Endodermal cell (in vitro differentiated cells): ENCODE measurements at regions not wholly inside any gene's neighbourhood (a gene's known extent, or its start where the extent isn't known, plus 50 kb on each side); places are given as distances from the start of the nearest gene placed in this dataset.

ENCODE experiments used
- DNase-seq: peaks from one replicate; pipeline ENCODE4 v3.0.0-alpha.2; 2017
- H3K27ac ChIP-seq: 2 replicates; pipeline ENCODE4 v1.5.1; 2013; ENCODE audit warnings: mild to moderate bottlenecking, low read depth, low read length, moderate library complexity
- H3K27me3 ChIP-seq: 2 replicates; pipeline ENCODE4 v1.6.1; 2013; ENCODE audit warnings: mild to moderate bottlenecking, low read length, moderate library complexity; ENCODE audit not compliant: insufficient read depth, control insufficient read depth, poor library complexity, severe bottlenecking
- H3K36me3 ChIP-seq: 2 replicates; pipeline ENCODE4 v1.7.0; 2013; ENCODE audit warnings: mild to moderate bottlenecking, low read length, moderate library complexity; ENCODE audit not compliant: control insufficient read depth, insufficient read depth
- H3K4me1 ChIP-seq: one replicate; pipeline ENCODE4 v1.7.0; 2013; ENCODE audit warnings: low read length; ENCODE audit not compliant: control insufficient read depth, insufficient read depth
- H3K4me3 ChIP-seq: 2 replicates; pipeline ENCODE4 v1.5.1; 2013; ENCODE audit warnings: mild to moderate bottlenecking, low read length, moderate library complexity
- H3K9ac ChIP-seq: 2 replicates; pipeline ENCODE4 v1.6.1; 2013; ENCODE audit warnings: mild to moderate bottlenecking, low read length, moderate library complexity; ENCODE audit not compliant: poor library complexity, severe bottlenecking; ENCODE audit errors: extremely low read depth
- H3K9me3 ChIP-seq: 2 replicates; pipeline ENCODE4 v1.6.1; 2013; ENCODE audit warnings: mild to moderate bottlenecking, low read length, moderate library complexity; ENCODE audit not compliant: control insufficient read depth
- H3K27ac Mint-ChIP-seq: 2 replicates; pipeline ENCODE4 v1.8.0; 2020; ENCODE audit warnings: mixed read lengths
- H3K27me3 Mint-ChIP-seq: 2 replicates; pipeline ENCODE4 v1.8.0; 2021; ENCODE audit warnings: mild to moderate bottlenecking, mixed read lengths; ENCODE audit not compliant: insufficient read depth
- H3K36me3 Mint-ChIP-seq: 2 replicates; pipeline ENCODE4 v1.8.0; 2020; ENCODE audit warnings: low read depth, mixed read lengths
- H3K4me1 Mint-ChIP-seq: 2 replicates; pipeline ENCODE4 v1.8.0; 2020; ENCODE audit warnings: mixed read lengths
- H3K4me3 Mint-ChIP-seq: 2 replicates; pipeline ENCODE4 v1.8.0; 2020; ENCODE audit warnings: mild to moderate bottlenecking, moderate library complexity, mixed read lengths
- H3K9me3 Mint-ChIP-seq: 2 replicates; pipeline ENCODE4 v1.8.0; 2020; ENCODE audit warnings: mild to moderate bottlenecking, mixed read lengths
- CTCF ChIP-seq: fragments of 200-600 bp; sonication (generic); conservative IDR thresholded peaks from 2 replicates; pipeline ENCODE4 v1.5.0; 2021; ENCODE audit warnings: antibody characterized with exemption, mild to moderate bottlenecking
- WGBS, 2 experiments: methylation state at CpG; one replicate each; pipeline versions ENCODE4 v1.1.5 to v1.1.7; 2013; ENCODE audit warnings: missing lambda C conversion rate in 2 of 2, mixed read lengths in 1 of 2; ENCODE audit not compliant: insufficient coverage in 1 of 2, insufficient read length in 1 of 2; 5-methylcytosine and 5-hydroxymethylcytosine counted together

- Mint-ChIP-seq H3K9me3 (peaks cover 16% of the 10 kb centered on the region), H3K27me3 (peaks cover 2% of the 10 kb centered on the region), H3K4me3 (no peak overlapping the region), H3K36me3 (peaks cover 4% of the 10 kb centered on the region), H3K27ac (no peak overlapping the region), H3K4me1 (peaks cover 16% of the 10 kb centered on the region)
- DNase-seq, result no peak
- Histone ChIP-seq H3K36me3 (no peaks in the 10 kb centered on the region), H3K9me3 (peaks cover 22% of the 10 kb centered on the region), H3K4me1 (no peaks in the 10 kb centered on the region), H3K4me3 (no peak overlapping the region), H3K27ac (no peak overlapping the region), H3K9ac (no peak overlapping the region), H3K27me3 (no peaks in the 10 kb centered on the region)
- 90 to 92% methylated on average over 6 to 9 of the region's 9 CpGs for WGBS, 2 experiments
- TF ChIP-seq CTCF, result no peak
Observed at GRCh38 chr17:71302721-71303549, 817.9 kb upstream of the SOX9 start.

GRCh38 chr17:71304498-71305158, 816.2 kb upstream of the SOX9 start:
- TF ChIP-seq CTCF, result peak; percentile 63
- H3K27me3 Mint-ChIP-seq, result peaks cover 2% of the 10 kb centered on the region
- Histone ChIP-seq H3K9ac (no peak overlapping the region), H3K4me1 (no peaks in the 10 kb centered on the region), H3K36me3 (no peaks in the 10 kb centered on the region), H3K4me3 (no peak overlapping the region), H3K27ac (no peak overlapping the region), H3K27me3 (no peaks in the 10 kb centered on the region), H3K9me3 (peaks cover 22% of the 10 kb centered on the region)
- H3K9me3 Mint-ChIP-seq, result peaks cover 16% of the 10 kb centered on the region
- DNase-seq, result peak; percentile 85
- no peak overlapping the region for H3K4me3 Mint-ChIP-seq
- peaks cover 15% of the 10 kb centered on the region for H3K4me1 Mint-ChIP-seq
- 88% methylated on average over 5 of the region's 5 CpGs; no CpG with 5 or more reads in 1 of the 2 experiments for WGBS, 2 experiments
- H3K36me3 Mint-ChIP-seq, result peaks cover 4% of the 10 kb centered on the region
- H3K27ac Mint-ChIP-seq, result peak overlapping the region; percentile 75

GRCh38 chr17:71313866-71314265, 807.0 kb upstream of the SOX9 start:
- no peaks in the 10 kb centered on the region for H3K9me3 Mint-ChIP-seq
- H3K36me3 Mint-ChIP-seq, result no peaks in the 10 kb centered on the region
- H3K27me3 ChIP-seq, result no peaks in the 10 kb centered on the region
- H3K4me1 Mint-ChIP-seq, result no peaks in the 10 kb centered on the region
- no peak overlapping the region for H3K4me3 ChIP-seq
- H3K4me3 Mint-ChIP-seq, result no peak overlapping the region
- H3K4me1 ChIP-seq, result no peaks in the 10 kb centered on the region
- no peaks in the 10 kb centered on the region for H3K36me3 ChIP-seq
- TF ChIP-seq CTCF, result no peak
- no peak overlapping the region for H3K27ac ChIP-seq
- no peak overlapping the region for H3K27ac Mint-ChIP-seq
- no peak overlapping the region for H3K9ac ChIP-seq
- no peaks in the 10 kb centered on the region for H3K27me3 Mint-ChIP-seq
- 100% methylated on average over 1 to 2 of the region's 3 CpGs for WGBS, 2 experiments
- no peak for DNase-seq
- no peaks in the 10 kb centered on the region for H3K9me3 ChIP-seq
